ENCODE measurements at regions not wholly inside any gene's neighbourhood (a gene's known extent, or its start where the extent isn't known, plus 50 kb on each side); places are given as distances from the start of the nearest gene placed in this dataset.
"Not testable (repeated sequence)": the region's sequence is repeated elsewhere in the genome, so short reads cannot be mapped to it uniquely, and the experiment has no call there.

GRCh38 chr7:125247514-125248098, 318.0 kb upstream of the POT1 start:
- no peak for DNase-seq

GRCh38 chr7:125246706-125247105, 317.1 kb upstream of the POT1 start:
- no peak for DNase-seq

- no peak for DNase-seq
These were observed 311.9 kb upstream of the POT1 start for GRCh38 chr7:125241548-125241947.

- DNase-seq, result no peak
These were observed 293.0 kb upstream of the POT1 start for GRCh38 chr7:125222596-125222995.

- DNase-seq, result no peak
These were observed 288.5 kb upstream of the POT1 start for GRCh38 chr7:125218076-125218475.

- DNase-seq, result no peak
These were observed 271.4 kb upstream of the POT1 start for GRCh38 chr7:125201002-125201401.

GRCh38 chr7:125197731-125198393, 268.2 kb upstream of the POT1 start:
- no peak for DNase-seq

- DNase-seq, result no peak
These were observed 265.5 kb upstream of the POT1 start for GRCh38 chr7:125195156-125195555.

- no peak for DNase-seq
These were observed 263.6 kb upstream of the POT1 start for GRCh38 chr7:125193263-125193662.

- DNase-seq, result no peak
These were observed 255.2 kb upstream of the POT1 start for GRCh38 chr7:125184801-125185200.

- not testable (repeated sequence) for DNase-seq
These were observed 252.1 kb upstream of the POT1 start for GRCh38 chr7:125181569-125182267.

- no peak for DNase-seq
These were observed 243.9 kb upstream of the POT1 start for GRCh38 chr7:125173571-125173970.

GRCh38 chr7:125169088-125169487, 239.5 kb upstream of the POT1 start:
- no peak for DNase-seq

GRCh38 chr7:125154930-125155329, 225.3 kb upstream of the POT1 start:
- DNase-seq, result no peak

- DNase-seq, result no peak
These were observed 219.5 kb upstream of the POT1 start for GRCh38 chr7:125149151-125149550.

GRCh38 chr7:125147047-125147446, 217.4 kb upstream of the POT1 start:
- DNase-seq, result no peak

- DNase-seq, result no peak
These were observed 207.3 kb upstream of the POT1 start for GRCh38 chr7:125136755-125137532.

- DNase-seq, result no peak
These were observed 206.7 kb upstream of the POT1 start for GRCh38 chr7:125136341-125136740.

- DNase-seq, result no peak
These were observed 200.5 kb upstream of the POT1 start for GRCh38 chr7:125130173-125130572.

- no peak for DNase-seq
These were observed 197.7 kb upstream of the POT1 start for GRCh38 chr7:125127304-125127703.

GRCh38 chr7:125126376-125126775, 196.8 kb upstream of the POT1 start:
- peak; percentile 13 for DNase-seq

GRCh38 chr7:125125315-125125714, 195.7 kb upstream of the POT1 start:
- DNase-seq, result no peak

- DNase-seq, result peak; percentile 46
These were observed 192.5 kb upstream of the POT1 start for GRCh38 chr7:125122173-125122572.
